ENCODE measurements at regions not wholly inside any gene's neighbourhood (a gene's known extent, or its start where the extent isn't known, plus 50 kb on each side); places are given as distances from the start of the nearest gene placed in this dataset.

GRCh38 chr14:81743605-81744004 lies 210.0 kb upstream of the SEL1L start:
- ATAC-seq (no peak), DNase-seq (ENCODE audit: low spot score) (no peak)
- H3K4me1 Mint-ChIP-seq: no peaks in the 10 kb centered on the region
- H3K27me3 Mint-ChIP-seq (ENCODE audit: low read depth): no peaks in the 10 kb centered on the region
- H3K36me3 Mint-ChIP-seq: no peaks in the 10 kb centered on the region
- ChIA-PET POLR2A (no interaction called here), CTCF (no interaction called here)
- TF ChIP-seq JAZF1 (CRISPR knock-in tag; IDR thresholded peaks at IDR 0.05): no peak
- no peak for TF ChIP-seq TCF7 (CRISPR knock-in tag; IDR thresholded peaks at IDR 0.05; ENCODE audit: low read depth)
- TF ChIP-seq ZNF532 (CRISPR knock-in tag; IDR thresholded peaks at IDR 0.05; ENCODE audit: borderline replicate concordance): no peak
- no peak for TF ChIP-seq NR1H2 (CRISPR knock-in tag; IDR thresholded peaks at IDR 0.05)
- no peak for TF ChIP-seq IRF1 (CRISPR knock-in tag; IDR thresholded peaks at IDR 0.05)
- TF ChIP-seq NFATC4 (CRISPR knock-in tag; IDR thresholded peaks at IDR 0.05): no peak
- no peak for TF ChIP-seq ARID4B (CRISPR knock-in tag; IDR thresholded peaks at IDR 0.05; ENCODE audit: borderline replicate concordance)
- no peak for TF ChIP-seq HMGA2 (CRISPR knock-in tag; IDR thresholded peaks at IDR 0.05)
- TF ChIP-seq MYBL2 (CRISPR knock-in tag; IDR thresholded peaks at IDR 0.05): no peak
- H3K9me3 Mint-ChIP-seq: no peaks in the 10 kb centered on the region
- H3K27ac Mint-ChIP-seq: no peak overlapping the region
- no peak overlapping the region for H3K4me3 Mint-ChIP-seq

- Mint-ChIP-seq H3K27me3 (ENCODE audit: low read depth) (no peaks in the 10 kb centered on the region), H3K4me1 (no peaks in the 10 kb centered on the region), H3K4me3 (no peak overlapping the region), H3K9me3 (no peaks in the 10 kb centered on the region), H3K36me3 (no peaks in the 10 kb centered on the region), H3K27ac (no peak overlapping the region)
- TF ChIP-seq NR3C1 (CRISPR knock-in tag; conservative IDR thresholded peaks at IDR 0.05; ENCODE audit: low read depth) (no peak), ZSCAN18 (CRISPR knock-in tag; IDR thresholded peaks at IDR 0.05) (no peak), JAZF1 (CRISPR knock-in tag; IDR thresholded peaks at IDR 0.05) (no peak), CBFB (CRISPR knock-in tag; IDR thresholded peaks at IDR 0.05; ENCODE audit: low read depth) (no peak)
- CTCF ChIA-PET: no interaction called here
- ATAC-seq: no peak
- DNase-seq (ENCODE audit: low spot score): no peak
- POLR2A ChIA-PET: no interaction called here
These were observed 217.5 kb upstream of the SEL1L start for GRCh38 chr14:81751198-81751597.

- ATAC-seq: no peak
- Mint-ChIP-seq H3K27me3 (ENCODE audit: low read depth) (no peaks in the 10 kb centered on the region), H3K4me1 (no peaks in the 10 kb centered on the region), H3K4me3 (no peak overlapping the region), H3K9me3 (peaks cover 9% of the 10 kb centered on the region), H3K36me3 (no peaks in the 10 kb centered on the region), H3K27ac (no peak overlapping the region)
- ChIA-PET POLR2A (no interaction called here), CTCF (no interaction called here)
- no peak for DNase-seq (ENCODE audit: low spot score)
- TF ChIP-seq ZMAT4 (CRISPR knock-in tag; IDR thresholded peaks at IDR 0.05): no peak
- no peak for TF ChIP-seq MYBL2 (CRISPR knock-in tag; IDR thresholded peaks at IDR 0.05)
- TF ChIP-seq GRHL2 (CRISPR knock-in tag; IDR thresholded peaks at IDR 0.05; ENCODE audit: insufficient replicate concordance, severe bottlenecking): no peak
- no peak for TF ChIP-seq IRF2 (CRISPR knock-in tag; IDR thresholded peaks at IDR 0.05; ENCODE audit: borderline replicate concordance, low read depth)
- TF ChIP-seq CREB1 (CRISPR knock-in tag; IDR thresholded peaks at IDR 0.05): no peak
- no peak for TF ChIP-seq FOXJ3 (CRISPR knock-in tag; IDR thresholded peaks at IDR 0.05; ENCODE audit: borderline replicate concordance)
- no peak for TF ChIP-seq E2F4 (CRISPR knock-in tag; IDR thresholded peaks at IDR 0.05; ENCODE audit: borderline replicate concordance, low read depth)
- no peak for TF ChIP-seq ZNF317 (CRISPR knock-in tag; IDR thresholded peaks at IDR 0.05; ENCODE audit: borderline replicate concordance, low read depth)
These were observed 225.9 kb upstream of the SEL1L start for GRCh38 chr14:81759541-81759940.

Data from WTC11 (cell line).